Gastrocnemius medialis (tissue), 4 donors: ENCODE measurements at regions not wholly inside any gene's neighbourhood (a gene's known extent, or its start where the extent isn't known, plus 50 kb on each side); places are given as distances from the start of the nearest gene placed in this dataset.

Source experiments
- CTCF ChIP-seq, 5 experiments: fragments of 450-650 bp in 3 of 5; fragments of 200-600 bp in 2 of 5; sonication (generic) in 2 of 5; IDR thresholded peaks in 4 of 5; conservative IDR thresholded peaks in 1 of 5; 1 replicate in 4 of 5; 2 replicates in 1 of 5; pipeline ENCODE4 v1.5.1; 2016 to 2019; ENCODE audit warnings: antibody characterized with exemption in 5 of 5, mild to moderate bottlenecking in 3 of 5, moderate library complexity in 3 of 5
- POLR2A ChIP-seq, 2 donors: fragments of 450-650 bp; IDR thresholded peaks; one replicate each; pipeline ENCODE4 v1.6.1; 2017; ENCODE audit warnings: antibody characterized with exemption in 2 of 2, mild to moderate bottlenecking in 2 of 2, moderate library complexity in 2 of 2

DNA sequence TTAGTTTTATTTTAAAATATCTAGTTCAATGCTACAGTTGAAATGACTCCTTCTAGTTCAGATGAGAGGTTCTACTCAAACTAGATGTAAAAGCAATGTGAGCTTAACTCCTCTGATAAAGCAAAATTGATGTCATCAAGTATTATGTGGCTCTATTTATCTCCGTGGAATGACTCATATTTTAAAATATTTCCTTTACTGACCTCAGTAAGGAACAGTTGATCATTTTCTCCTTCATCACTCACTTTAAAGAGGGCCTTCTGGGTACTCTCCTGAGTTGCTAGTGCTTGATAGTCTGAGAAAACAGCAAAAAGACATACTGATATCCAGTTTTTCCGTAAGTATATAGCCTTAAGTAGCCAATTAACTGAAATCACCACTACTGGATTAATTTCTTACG is 1099.3 kb downstream of the ROBO2 start:
- TF ChIP-seq CTCF (IDR thresholded peaks at IDR 0.05 in 4 of 5, conservative IDR thresholded peaks at IDR 0.05 in 1 of 5) (no peak), POLR2A (IDR thresholded peaks at IDR 0.05) (no peak)
